HG03469 (cell line): ENCODE measurements at regions not wholly inside any gene's neighbourhood (a gene's known extent, or its start where the extent isn't known, plus 50 kb on each side); places are given as distances from the start of the nearest gene placed in this dataset.
"Not testable (repeated sequence)": the region's sequence is repeated elsewhere in the genome, so short reads cannot be mapped to it uniquely, and the experiment has no call there.

Source experiments
- ATAC-seq: cut with Tn5 transposase; IDR thresholded peaks from one replicate; pipeline ENCODE4 v1.9.1; 2021; ENCODE audit warnings: mild to moderate bottlenecking, moderate library complexity, moderate number of reproducible peaks; ENCODE audit not compliant: unreplicated experiment

DNA sequence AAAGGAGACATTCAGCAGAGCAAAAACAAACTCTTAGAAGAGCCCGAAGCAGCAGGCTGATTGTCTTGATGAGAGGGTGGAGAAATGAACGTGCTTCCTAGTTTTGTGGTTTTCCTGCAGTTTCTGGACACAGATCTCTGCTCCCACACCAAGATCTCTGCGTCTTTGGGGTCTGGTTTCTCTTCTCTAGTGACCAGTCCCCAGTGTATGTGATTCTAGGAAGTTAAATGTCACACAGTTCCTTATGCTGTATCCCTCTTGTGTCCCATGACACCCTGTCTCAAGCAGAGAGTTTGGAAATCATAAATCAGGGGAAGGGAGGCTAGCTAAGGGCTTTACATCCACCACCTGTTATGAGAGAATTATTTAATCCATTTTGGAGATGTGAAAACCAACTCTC lies 55.4 kb upstream of the KLF14 start:
- ATAC-seq, result no peak

GRCh38 chr7:130791746-130792145 lies 57.7 kb upstream of the KLF14 start:
- ATAC-seq, result no peak

DNA sequence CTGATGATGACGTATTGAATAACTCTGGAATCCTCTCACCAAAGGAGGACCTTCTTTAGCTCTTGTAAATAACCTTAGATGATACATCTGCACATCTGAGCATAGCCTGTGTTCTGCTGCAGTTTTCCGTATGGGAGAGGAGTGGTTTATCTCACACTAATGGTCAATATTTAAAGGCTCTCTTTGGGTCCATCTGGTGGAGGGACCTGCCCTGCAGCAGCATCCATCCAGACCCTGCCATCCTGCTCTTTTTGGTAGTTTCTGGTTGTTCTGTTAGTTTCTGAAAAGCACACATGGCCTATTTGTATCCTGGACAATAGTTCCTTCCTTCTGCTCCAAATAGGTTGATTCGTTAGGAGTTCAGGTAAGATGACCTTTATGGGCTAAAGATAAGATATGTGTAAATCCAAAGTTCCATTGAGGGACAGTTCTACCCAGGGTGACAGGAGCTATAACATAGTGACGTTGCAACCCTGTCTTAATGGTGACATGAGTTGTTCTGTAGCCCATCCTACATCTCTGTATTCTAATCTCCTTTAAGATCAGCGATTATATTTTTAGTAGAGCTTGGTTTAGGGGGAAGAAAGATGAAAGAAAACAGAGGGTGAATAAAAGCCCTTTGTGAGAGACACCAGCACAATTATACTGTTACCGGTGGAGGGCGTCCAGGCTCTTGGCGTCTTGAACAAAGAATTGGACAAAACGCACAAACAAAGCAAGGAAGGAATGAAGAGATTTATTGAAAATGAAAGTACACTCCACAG lies 60.0 kb upstream of the KLF14 start:
- ATAC-seq, result no peak

DNA sequence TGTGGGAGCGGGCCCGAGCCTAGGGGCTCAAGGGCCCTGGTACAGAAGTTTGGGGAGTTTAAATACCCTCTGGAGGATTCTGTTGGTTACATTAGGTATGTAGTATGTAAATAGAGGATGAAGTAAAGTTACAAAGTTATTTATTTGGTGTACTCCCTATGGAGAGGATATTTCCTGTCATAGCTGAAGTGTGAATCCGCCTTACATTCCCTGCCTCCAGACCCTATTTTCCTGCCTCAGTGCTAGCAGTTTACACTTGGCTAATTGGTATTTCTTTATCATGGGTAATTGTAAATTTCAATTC lies 60.6 kb upstream of the KLF14 start:
- ATAC-seq, result no peak

- ATAC-seq, result not testable (repeated sequence)
Measured at GRCh38 chr7:130796425-130796824, 62.4 kb upstream of the KLF14 start.

DNA sequence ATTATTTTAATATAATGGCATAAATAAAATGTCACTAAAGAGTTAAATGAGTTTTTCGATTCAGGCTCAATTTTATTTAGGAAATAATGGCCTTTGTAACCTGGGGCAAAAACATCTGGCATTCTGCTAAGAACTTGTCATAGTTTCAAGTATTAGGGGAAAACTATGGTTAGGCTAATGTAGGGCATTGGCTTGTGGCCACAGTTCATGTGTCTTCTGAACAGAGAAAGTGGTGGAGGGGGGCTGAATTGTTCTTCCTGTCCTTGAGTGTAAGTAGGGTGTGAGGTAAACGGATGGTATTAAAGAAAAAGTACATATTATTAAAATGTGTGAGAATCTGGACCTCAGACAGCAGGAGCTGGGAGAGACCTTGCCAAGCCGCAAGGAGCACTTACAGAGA lies 69.1 kb upstream of the KLF14 start:
- no peak for ATAC-seq

DNA sequence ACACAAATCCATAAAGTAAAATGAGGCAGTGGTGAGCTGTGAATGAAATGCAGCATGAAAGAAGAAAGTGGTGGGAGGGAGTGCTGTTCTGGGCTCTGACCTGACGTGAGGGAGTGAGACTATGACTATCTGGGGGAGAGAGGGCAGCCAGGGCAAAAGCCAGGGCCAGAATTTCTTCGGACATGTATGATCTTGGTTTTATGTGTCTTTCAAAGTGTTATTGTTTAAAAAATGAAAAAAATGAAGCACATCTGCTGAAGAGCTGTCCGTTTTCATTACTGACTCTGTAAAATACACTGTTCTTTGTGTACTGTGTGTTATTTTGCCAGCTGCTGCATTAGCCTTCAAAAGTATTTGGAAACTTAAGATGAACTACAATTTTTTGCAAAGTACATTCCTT lies 70.2 kb upstream of the KLF14 start:
- ATAC-seq, result no peak

DNA sequence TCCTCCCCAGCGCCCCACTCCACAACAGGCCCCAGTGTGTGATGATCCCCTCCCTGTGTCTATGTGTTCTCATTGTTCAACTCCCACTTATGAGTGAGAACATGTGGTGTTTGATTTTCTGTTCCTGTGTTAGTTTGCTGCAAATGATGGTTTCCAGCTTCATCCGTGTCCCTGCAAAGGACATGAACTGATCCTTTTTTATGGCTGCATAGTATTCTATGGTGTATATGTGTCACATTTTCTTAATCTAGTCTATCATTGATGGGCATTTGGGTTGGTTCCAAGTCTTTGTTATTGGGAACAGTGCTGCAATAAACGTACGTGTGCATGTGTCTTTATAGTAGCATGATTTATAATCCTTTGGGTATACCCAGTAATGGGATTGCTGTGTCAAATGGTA lies 78.8 kb upstream of the KLF14 start:
- not testable (repeated sequence) for ATAC-seq

- no peak for ATAC-seq
Measured at GRCh38 chr7:130814778-130815335, 80.8 kb upstream of the KLF14 start.

DNA sequence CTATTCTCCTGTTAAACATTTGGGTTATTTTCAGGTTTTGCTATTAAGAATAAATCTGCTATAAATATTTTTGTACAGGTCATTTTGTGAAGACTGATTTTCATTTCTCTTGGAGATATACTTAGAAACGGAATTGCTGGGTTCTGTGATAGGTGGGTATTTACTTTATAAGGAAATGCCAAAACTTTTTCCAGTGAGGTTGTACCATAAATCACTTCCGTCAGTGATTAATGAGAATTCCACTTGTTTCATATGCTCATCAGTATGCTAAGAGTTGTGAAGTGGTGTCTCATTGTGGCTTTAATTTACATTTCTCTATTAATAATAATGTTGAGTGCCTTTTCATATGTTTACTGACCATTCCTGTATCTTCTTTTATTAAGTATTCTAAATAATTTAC lies 84.0 kb upstream of the KLF14 start:
- ATAC-seq, result no peak

DNA sequence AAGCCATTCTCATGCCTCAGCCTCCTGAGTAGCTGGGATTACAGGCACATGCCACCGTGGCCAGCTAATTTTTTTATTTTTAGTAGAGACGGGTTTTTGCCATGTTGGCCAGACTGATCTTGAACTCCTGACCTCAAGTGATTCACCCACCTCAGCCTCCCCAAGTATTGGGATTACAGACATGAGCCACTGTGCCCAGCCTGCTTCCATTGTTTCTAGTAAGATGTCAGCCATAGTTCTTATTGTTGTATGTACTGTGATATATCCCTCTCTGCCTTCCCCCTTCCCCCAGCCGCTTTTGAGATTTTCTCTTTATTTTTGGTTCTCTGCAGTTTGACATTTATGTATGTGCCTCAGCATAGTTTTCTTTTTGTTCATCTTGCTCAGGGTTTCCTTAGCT lies 87.9 kb upstream of the KLF14 start:
- no peak for ATAC-seq

DNA sequence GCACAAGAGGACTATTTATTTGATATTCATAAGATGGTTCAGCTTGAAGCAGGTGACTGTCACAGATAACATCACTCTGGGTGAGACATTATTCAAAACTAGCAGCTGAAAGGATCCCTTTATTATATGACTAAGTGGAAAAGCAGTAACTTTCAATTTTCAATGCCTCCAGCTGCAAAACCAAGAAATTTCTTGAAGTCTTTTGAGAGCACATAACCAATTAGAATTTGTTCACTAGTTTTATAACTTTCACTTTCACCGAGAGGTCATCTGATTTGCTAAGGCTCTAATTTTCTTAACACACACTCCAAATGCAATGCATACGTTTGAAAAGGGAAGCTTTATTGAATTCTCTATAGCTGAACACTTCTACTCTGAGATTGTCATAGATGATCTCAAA lies 88.6 kb upstream of the KLF14 start:
- no peak for ATAC-seq

- no peak for ATAC-seq
Measured at GRCh38 chr7:130823060-130823459, 89.1 kb upstream of the KLF14 start.

- no peak for ATAC-seq
Measured at GRCh38 chr7:130825819-130826218, 91.8 kb upstream of the KLF14 start.

- no peak for ATAC-seq
Measured at GRCh38 chr7:130829415-130829814, 95.4 kb upstream of the KLF14 start.

GRCh38 chr7:130831322-130831721 lies 97.3 kb upstream of the KLF14 start:
- no peak for ATAC-seq

DNA sequence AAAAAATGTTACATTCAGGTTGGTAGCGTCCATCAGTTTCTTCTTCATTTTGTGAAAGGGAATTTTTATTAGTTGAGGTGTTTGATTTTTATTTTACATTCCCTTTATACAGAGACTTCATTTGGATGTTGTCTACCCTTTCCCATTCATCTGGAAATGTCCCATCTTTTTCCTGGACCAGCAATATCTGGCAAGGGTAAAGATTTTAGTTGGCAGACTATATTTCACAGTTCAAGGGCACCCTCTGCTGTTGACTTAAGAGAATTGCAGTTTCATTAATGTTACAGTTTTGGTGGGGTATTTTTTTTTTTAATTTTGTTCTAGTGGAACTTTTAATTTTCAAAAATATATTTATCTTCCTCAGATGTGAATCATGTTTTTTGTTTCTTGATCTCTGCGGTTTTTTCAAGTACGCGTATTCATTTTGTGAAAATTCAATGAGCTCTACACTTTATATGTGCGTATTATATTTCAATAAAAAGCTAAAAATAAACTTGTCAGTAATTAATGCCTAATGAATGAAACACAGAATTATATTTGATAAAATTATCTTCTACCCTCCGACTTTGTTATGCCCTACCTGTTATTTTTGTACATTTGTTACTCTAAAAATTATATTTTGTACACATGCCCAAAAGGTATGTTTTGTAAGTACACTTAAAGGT lies 97.9 kb upstream of the KLF14 start:
- ATAC-seq, result no peak

GRCh38 chr7:130838738-130839137 lies 104.7 kb upstream of the KLF14 start:
- no peak for ATAC-seq

GRCh38 chr7:130840599-130840998 lies 106.6 kb upstream of the KLF14 start:
- ATAC-seq, result no peak

DNA sequence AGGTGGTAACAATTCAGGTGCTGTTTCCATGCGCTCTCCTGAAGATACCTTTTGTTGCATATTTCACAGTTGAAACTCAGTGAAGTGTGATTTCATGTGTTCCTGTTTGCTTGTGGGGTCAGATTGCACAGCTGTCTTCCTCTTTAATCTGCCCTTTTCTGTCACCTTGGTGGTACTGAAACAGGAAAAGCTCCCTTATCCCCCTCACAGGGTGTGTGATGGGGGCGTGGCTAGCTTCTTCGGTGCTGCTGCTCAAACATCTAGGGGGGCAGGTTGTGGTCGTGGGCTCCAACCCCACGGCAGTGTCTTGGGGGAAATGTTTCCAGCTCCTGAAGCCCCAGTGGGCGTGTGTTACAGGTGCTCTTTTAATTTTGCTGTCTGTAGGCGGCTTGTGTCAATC lies 107.4 kb upstream of the KLF14 start:
- no peak for ATAC-seq

GRCh38 chr7:130843703-130844102 lies 109.7 kb upstream of the KLF14 start:
- no peak for ATAC-seq

GRCh38 chr7:130844811-130845580 lies 111.0 kb upstream of the KLF14 start:
- ATAC-seq, result no peak
